ENCODE measurements at regions not wholly inside any gene's neighbourhood (a gene's known extent, or its start where the extent isn't known, plus 50 kb on each side); places are given as distances from the start of the nearest gene placed in this dataset.

GRCh38 chr6:92376691-92377090, 1042.7 kb downstream of the EPHA7 start:
- Histone ChIP-seq H3K36me3 (no peaks in the 10 kb centered on the region), H3K4me1 (no peaks in the 10 kb centered on the region), H3K27ac (no peak overlapping the region), H3K9me3 (no peaks in the 10 kb centered on the region), H3K27me3 (no peaks in the 10 kb centered on the region), H3K4me3 (no peak overlapping the region)
- ATAC-seq (ENCODE audit: low FRiP score in 2 of 2) (no peak), DNase-seq (no peak)
- WGBS, 2 donors, result 39 to 48% methylated on average over 3 of the region's 3 CpGs
- TF ChIP-seq EP300 (IDR thresholded peaks at IDR 0.05) (no peak), POLR2AphosphoS5 (IDR thresholded peaks at IDR 0.05) (no peak), POLR2A (IDR thresholded peaks at IDR 0.05) (no peak), CTCF (IDR thresholded peaks at IDR 0.05) (no peak)

GRCh38 chr6:92371211-92372208, 1047.8 kb downstream of the EPHA7 start:
- Histone ChIP-seq H3K4me3 (no peak overlapping the region), H3K36me3 (no peaks in the 10 kb centered on the region), H3K4me1 (no peaks in the 10 kb centered on the region), H3K9me3 (no peaks in the 10 kb centered on the region), H3K27me3 (no peaks in the 10 kb centered on the region), H3K27ac (no peak overlapping the region)
- DNase-seq (no peak), ATAC-seq (ENCODE audit: low FRiP score in 2 of 2) (no peak)
- TF ChIP-seq POLR2AphosphoS5 (IDR thresholded peaks at IDR 0.05) (no peak), EP300 (IDR thresholded peaks at IDR 0.05) (no peak), POLR2A (IDR thresholded peaks at IDR 0.05) (no peak), CTCF (IDR thresholded peaks at IDR 0.05) (no peak)
- 74 to 78% methylated on average over 4 of the region's 4 CpGs for WGBS, 2 donors

- Histone ChIP-seq H3K27ac (no peak overlapping the region), H3K27me3 (no peaks in the 10 kb centered on the region), H3K4me1 (no peaks in the 10 kb centered on the region), H3K4me3 (no peak overlapping the region), H3K9me3 (no peaks in the 10 kb centered on the region), H3K36me3 (no peaks in the 10 kb centered on the region)
- DNase-seq, result no peak
- 45 to 57% methylated on average over 2 of the region's 2 CpGs for WGBS, 2 donors
- no peak for ATAC-seq (ENCODE audit: low FRiP score in 2 of 2)
- TF ChIP-seq POLR2AphosphoS5 (IDR thresholded peaks at IDR 0.05) (no peak), EP300 (IDR thresholded peaks at IDR 0.05) (no peak), POLR2A (IDR thresholded peaks at IDR 0.05) (no peak), CTCF (IDR thresholded peaks at IDR 0.05) (no peak)
Measured at GRCh38 chr6:92369309-92369708, 1050.0 kb downstream of the EPHA7 start.

- Histone ChIP-seq H3K27ac (no peak overlapping the region), H3K4me3 (no peak overlapping the region), H3K4me1 (no peaks in the 10 kb centered on the region), H3K36me3 (no peaks in the 10 kb centered on the region), H3K9me3 (no peaks in the 10 kb centered on the region), H3K27me3 (no peaks in the 10 kb centered on the region)
- WGBS, 2 donors, result 51 to 74% methylated on average over 2 of the region's 2 CpGs
- TF ChIP-seq POLR2A (IDR thresholded peaks at IDR 0.05) (no peak), CTCF (IDR thresholded peaks at IDR 0.05) (no peak), POLR2AphosphoS5 (IDR thresholded peaks at IDR 0.05) (no peak), EP300 (IDR thresholded peaks at IDR 0.05) (no peak)
- DNase-seq, result no peak
- ATAC-seq (ENCODE audit: low FRiP score in 2 of 2), result no peak
Measured at GRCh38 chr6:92364948-92365541, 1054.3 kb downstream of the EPHA7 start.

All from upper lobe of left lung (tissue), 6 donors.